A549 (cell line): ENCODE measurements at regions not wholly inside any gene's neighbourhood (a gene's known extent, or its start where the extent isn't known, plus 50 kb on each side); places are given as distances from the start of the nearest gene placed in this dataset.
"Not testable (repeated sequence)": the region's sequence is repeated elsewhere in the genome, so short reads cannot be mapped to it uniquely, and the experiment has no call there.

Source experiments
- ATAC-seq, 2 experiments: fragments of 200-7000 bp in 1 of 2; fragments of >200 bp in 1 of 2; cut with Nextera tagmentation in 1 of 2; cut with Tn5 transposase in 1 of 2; 3 replicates each; pipeline versions ENCODE4 v1.8.0 to v1.9.1; 2018 to 2020; ENCODE audit warnings: mild to moderate bottlenecking in 1 of 2, moderate library complexity in 1 of 2
- CTCF ChIA-PET: fragments of 300-600 bp; sonication (Branson Sonifier 250); formaldehyde crosslinking; extraction: SDS; loops from one replicate; lab custom pipeline; 2021; ENCODE audit warnings: antibody characterized with exemption, inconsistent platforms; lab: Yijun Ruan, JAX
- POLR2A ChIA-PET: fragments of 350-600 bp; formaldehyde crosslinking; extraction: SDS; loops from one replicate; lab custom pipeline; 2021; ENCODE audit warnings: antibody characterized with exemption, inconsistent platforms; lab: Yijun Ruan, JAX
- DNase-seq, 2 experiments: peaks; one replicate each; pipeline versions ENCODE4 v3.0.0 to v3.0.0-alpha.2; 2011 to 2016; ENCODE audit warnings: low read depth in 1 of 2, low spot score in 1 of 2
- FAIRE-seq: peaks from 2 replicates; lab custom pipeline; 2011; peaks lifted over from hg19 to GRCh38; lab: Jason Lieb, UNC
- H3K27ac ChIP-seq, 2 experiments: fragments of >200 bp; sonication (Bioruptor Twin); formaldehyde crosslinking; 3 replicates each; pipeline ENCODE4 v1.5.1; 2016 to 2017
- H3K4me1 ChIP-seq: fragments of >200 bp; sonication (Bioruptor Twin); formaldehyde crosslinking; 3 replicates; pipeline ENCODE4 v1.6.1; 2016
- H3K4me2 ChIP-seq: fragments of >200 bp; sonication (Bioruptor Twin); formaldehyde crosslinking; 3 replicates; pipeline ENCODE4 v1.6.1; 2016
- H3K4me3 ChIP-seq: fragments of >200 bp; sonication (Bioruptor Twin); formaldehyde crosslinking; 3 replicates; pipeline ENCODE4 v1.5.1; 2016
- H3K9me3 ChIP-seq: fragments of >200 bp; sonication (Bioruptor Twin); formaldehyde crosslinking; 3 replicates; pipeline ENCODE4 v1.6.1; 2016
- BHLHE40 ChIP-seq: IDR thresholded peaks from 2 replicates; pipeline ENCODE4 v1.6.1; 2012; ENCODE audit warnings: low read depth, low read length, inconsistent platforms
- CBX2 ChIP-seq: fragments of 200-600 bp; sonication (generic); IDR thresholded peaks from 2 replicates; pipeline ENCODE4 v1.6.1; 2016; ENCODE audit warnings: low read depth, mild to moderate bottlenecking, borderline replicate concordance
- CBX8 ChIP-seq: fragments of 200-600 bp; sonication (generic); IDR thresholded peaks from 2 replicates; pipeline ENCODE4 v1.6.1; 2016
- CHD4 ChIP-seq: fragments of 200-600 bp; sonication (generic); IDR thresholded peaks from 2 replicates; pipeline ENCODE4 v1.6.1; 2016; ENCODE audit warnings: antibody characterized with exemption, mild to moderate bottlenecking, borderline replicate concordance
- EHF ChIP-seq: fragments of 250-450 bp; sonication (Bioruptor Pico); IDR thresholded peaks from 2 replicates; pipeline ENCODE4 v1.5.0; 2020; ENCODE audit warnings: mild to moderate bottlenecking
- FOSL2 ChIP-seq, 2 experiments: fragments of 450-650 bp in 1 of 2; fragments of >200 bp in 1 of 2; sonication (Bioruptor Twin) in 1 of 2; formaldehyde crosslinking; IDR thresholded peaks; 2 replicates each; pipeline versions ENCODE4 v1.5.0 to v1.6.1; 2016 to 2020; ENCODE audit warnings: mild to moderate bottlenecking in 1 of 2, moderate library complexity in 1 of 2
- FOXS1 ChIP-seq: fragments of 250-450 bp; sonication (Bioruptor Pico); IDR thresholded peaks from 2 replicates; pipeline ENCODE4 v1.5.0; 2020; ENCODE audit warnings: mild to moderate bottlenecking, moderate library complexity
- GATA3 ChIP-seq: IDR thresholded peaks from 2 replicates; pipeline ENCODE4 v1.6.1; 2012; ENCODE audit warnings: borderline replicate concordance
- HDAC2 ChIP-seq: fragments of 200-600 bp; sonication (generic); IDR thresholded peaks from 2 replicates; pipeline ENCODE4 v1.6.1; 2016
- HEYL ChIP-seq: fragments of 250-450 bp; sonication (Bioruptor Pico); IDR thresholded peaks from 2 replicates; pipeline ENCODE4 v1.8.0; 2021; ENCODE audit warnings: mild to moderate bottlenecking, moderate library complexity
- HOXB13 ChIP-seq: fragments of 250-450 bp; sonication (Bioruptor Pico); IDR thresholded peaks from 2 replicates; pipeline ENCODE4 v1.5.0; 2020; ENCODE audit warnings: low read depth, mild to moderate bottlenecking, moderate library complexity
- JUNB ChIP-seq: fragments of >200 bp; sonication (Bioruptor Twin); formaldehyde crosslinking; IDR thresholded peaks from 2 replicates; pipeline ENCODE4 v1.6.1; 2016
- KDM1A ChIP-seq: fragments of 200-600 bp; sonication (generic); IDR thresholded peaks from 2 replicates; pipeline ENCODE4 v1.6.1; 2016; ENCODE audit warnings: low read depth, mild to moderate bottlenecking
- KDM5A ChIP-seq: fragments of 200-600 bp; sonication (generic); IDR thresholded peaks from 2 replicates; pipeline ENCODE4 v1.6.1; 2016; ENCODE audit warnings: antibody characterized with exemption, mild to moderate bottlenecking
- MYC ChIP-seq: IDR thresholded peaks from 2 replicates; pipeline ENCODE4 v1.6.1; 2012; ENCODE audit warnings: mild to moderate bottlenecking, inconsistent platforms, low read length, improper control_type of control experiment, borderline replicate concordance
- NR3C1 ChIP-seq: fragments of >200 bp; sonication (Bioruptor Twin); formaldehyde crosslinking; IDR thresholded peaks from 3 replicates; pipeline ENCODE4 v1.6.1; 2017
- POLR2A ChIP-seq: IDR thresholded peaks from 2 replicates; pipeline ENCODE4 v1.6.1; 2012; ENCODE audit warnings: mild to moderate bottlenecking, low read length
- POLR2AphosphoS2 ChIP-seq: conservative IDR thresholded peaks from 2 replicates; pipeline ENCODE4 v1.6.1; 2012; ENCODE audit warnings: low read length, improper control_type of control experiment, inconsistent platforms
- RAD21 ChIP-seq, 2 experiments: fragments of >200 bp in 1 of 2; sonication (Bioruptor Twin) in 1 of 2; formaldehyde crosslinking in 1 of 2; IDR thresholded peaks in 1 of 2; conservative IDR thresholded peaks in 1 of 2; 2 replicates in 1 of 2; 3 replicates in 1 of 2; pipeline ENCODE4 v1.6.1; 2012 to 2018; ENCODE audit warnings: inconsistent platforms in 1 of 2
- RCOR1 ChIP-seq: fragments of 150-350 bp; IDR thresholded peaks from 2 replicates; pipeline ENCODE4 v1.6.1; 2014; ENCODE audit warnings: antibody characterized with exemption, low read length, low read depth
- REST ChIP-seq: fragments of 200-600 bp; sonication (generic); IDR thresholded peaks from 2 replicates; pipeline ENCODE4 v1.6.1; 2016; ENCODE audit warnings: antibody characterized with exemption, mild to moderate bottlenecking, moderate library complexity
- SMC3 ChIP-seq: fragments of >200 bp; sonication (Bioruptor Twin); formaldehyde crosslinking; IDR thresholded peaks from 3 replicates; pipeline ENCODE4 v1.6.1; 2018; ENCODE audit warnings: inconsistent platforms
- SREBF2 ChIP-seq: fragments of 450-650 bp; IDR thresholded peaks from 2 replicates; pipeline ENCODE4 v1.6.1; 2014; ENCODE audit warnings: mild to moderate bottlenecking, moderate library complexity
- ZFP36 ChIP-seq: fragments of 450-650 bp; IDR thresholded peaks from 2 replicates; pipeline ENCODE4 v1.6.1; 2014; ENCODE audit warnings: borderline replicate concordance; ENCODE audit not compliant: partially characterized antibody
- WGBS: methylation state at CpG from one replicate; pipeline ENCODE4 v1.1.6; 2017; ENCODE audit errors: missing lambda C conversion rate; 5-methylcytosine and 5-hydroxymethylcytosine counted together

GRCh38 chr20:25992146-25992545, 295.5 kb upstream of the ZNF337 start:
- H3K4me3 ChIP-seq, result no peak overlapping the region
- H3K4me1 ChIP-seq, result no peaks in the 10 kb centered on the region
- H3K4me2 ChIP-seq, result no peak overlapping the region
- ChIA-PET POLR2A (no interaction called here), CTCF (no interaction called here)
- FAIRE-seq, result no peak
- 78% methylated on average over 16 of the region's 16 CpGs for WGBS
- no peak overlapping the region for H3K27ac ChIP-seq
- no peaks in the 10 kb centered on the region for H3K9me3 ChIP-seq
- DNase-seq, result no peak
- TF ChIP-seq HDAC2 (no peak), JUNB (no peak), HEYL (CRISPR knock-in tag) (no peak), KDM5A (no peak), BHLHE40 (no peak), RAD21 (conservative IDR thresholded peaks at IDR 0.05 in 1 of 2, IDR thresholded peaks at IDR 0.05 in 1 of 2) (no peak), KDM1A (no peak), SMC3 (no peak), HOXB13 (no peak)
- TF ChIP-seq, all 56 proteins: peak for 0
- no peak for ATAC-seq

GRCh38 chr20:25991756-25992130, 295.1 kb upstream of the ZNF337 start:
- no peak overlapping the region for H3K4me2 ChIP-seq
- ATAC-seq (no peak), DNase-seq (no peak), FAIRE-seq (no peak)
- WGBS, result 76% methylated on average over 16 of the region's 16 CpGs
- TF ChIP-seq NR3C1, result no peak
- no peak for TF ChIP-seq GATA3
- no peak for TF ChIP-seq FOSL2 (IDR thresholded peaks at IDR 0.05)
- TF ChIP-seq FOSL2 (CRISPR knock-in tag; IDR thresholded peaks at IDR 0.05), result no peak
- no peak for TF ChIP-seq EHF (CRISPR knock-in tag)
- TF ChIP-seq POLR2AphosphoS2, result no peak
- no peak for TF ChIP-seq FOXS1 (CRISPR knock-in tag)
- TF ChIP-seq KDM5A, result no peak
- TF ChIP-seq ZFP36, result no peak
- TF ChIP-seq POLR2A, result no peak
- no peak for TF ChIP-seq SREBF2
- no peak for TF ChIP-seq RCOR1
- TF ChIP-seq CBX2, result no peak
- no peak for TF ChIP-seq SMC3
- TF ChIP-seq REST, result no peak
- no peak for TF ChIP-seq CBX8
- TF ChIP-seq CHD4, result no peak
- no peak for TF ChIP-seq KDM1A
- H3K27ac ChIP-seq, result no peak overlapping the region
- POLR2A ChIA-PET, result no interaction called here
- no peaks in the 10 kb centered on the region for H3K4me1 ChIP-seq
- no peak overlapping the region for H3K4me3 ChIP-seq
- H3K9me3 ChIP-seq, result no peaks in the 10 kb centered on the region
- CTCF ChIA-PET, result no interaction called here

- DNase-seq (no peak), FAIRE-seq (no peak), ATAC-seq (no peak)
- POLR2A ChIA-PET, result no interaction called here
- CTCF ChIA-PET, result no interaction called here
- H3K9me3 ChIP-seq, result no peaks in the 10 kb centered on the region
- WGBS, result 81% methylated on average over 30 of the region's 30 CpGs
- H3K4me3 ChIP-seq, result no peak overlapping the region
- H3K4me1 ChIP-seq, result no peaks in the 10 kb centered on the region
- TF ChIP-seq MYC (no peak), KDM5A (no peak), CBX8 (no peak), GATA3 (no peak)
- H3K27ac ChIP-seq, result no peak overlapping the region
- no peak overlapping the region for H3K4me2 ChIP-seq
Observed at GRCh38 chr20:25991051-25991755, 294.6 kb upstream of the ZNF337 start.

GRCh38 chr20:25989686-25990085, 293.0 kb upstream of the ZNF337 start:
- FAIRE-seq, POLR2A ChIA-PET: not testable (repeated sequence)
- WGBS, result 86% methylated on average over 11 of the region's 11 CpGs

More at GRCh38 chr20:25989686-25990085, 293.0 kb upstream of the ZNF337 start:
- H3K9me3 ChIP-seq, H3K4me1 ChIP-seq, CTCF ChIA-PET, H3K4me2 ChIP-seq, DNase-seq, ATAC-seq, H3K4me3 ChIP-seq, H3K27ac ChIP-seq: not testable (repeated sequence)
